Omental fat pad (tissue), 3 donors: ENCODE measurements at regions not wholly inside any gene's neighbourhood (a gene's known extent, or its start where the extent isn't known, plus 50 kb on each side); places are given as distances from the start of the nearest gene placed in this dataset.
"Not testable (repeated sequence)": the region's sequence is repeated elsewhere in the genome, so short reads cannot be mapped to it uniquely, and the experiment has no call there.

Source experiments
- ATAC-seq: fragments of 150-250 bp; one replicate; pipeline ENCODE4 v1.9.1; 2016; ENCODE audit warnings: mild to moderate bottlenecking, moderate library complexity; ENCODE audit not compliant: low FRiP score
- DNase-seq: peaks from one replicate; pipeline ENCODE4 v3.0.0-alpha.2; 2019; ENCODE audit warnings: low spot score
- CTCF ChIP-seq, 3 donors: fragments of 450-650 bp; IDR thresholded peaks; one replicate each; pipeline ENCODE4 v1.5.1; 2016 to 2017; ENCODE audit warnings: antibody characterized with exemption in 3 of 3, mild to moderate bottlenecking in 3 of 3, moderate library complexity in 2 of 3

- TF ChIP-seq CTCF (IDR thresholded peaks at IDR 0.05) = no peak
- no peak for DNase-seq
- no peak for ATAC-seq
Measured at GRCh38 chr3:176328198-176328597, 869.1 kb downstream of the TBL1XR1 start.

- not testable (repeated sequence) for DNase-seq, ATAC-seq
Measured at GRCh38 chr3:176326894-176327490, 870.3 kb downstream of the TBL1XR1 start.

- not testable (repeated sequence) for DNase-seq, ATAC-seq
Measured at GRCh38 chr3:176321532-176321931, 875.8 kb downstream of the TBL1XR1 start.

- DNase-seq (no peak), ATAC-seq (no peak)
Measured at GRCh38 chr3:176321099-176321498, 876.2 kb downstream of the TBL1XR1 start.

GRCh38 chr3:176313426-176313825 is 883.9 kb downstream of the TBL1XR1 start:
- no peak for ATAC-seq
- no peak for TF ChIP-seq CTCF (IDR thresholded peaks at IDR 0.05)
- no peak for DNase-seq

More at GRCh38 chr3:176321099-176321498, 876.2 kb downstream of the TBL1XR1 start:
- TF ChIP-seq CTCF (IDR thresholded peaks at IDR 0.05) = no peak

- DNase-seq = no peak
- no peak for TF ChIP-seq CTCF (IDR thresholded peaks at IDR 0.05)
- ATAC-seq = no peak
Measured at GRCh38 chr3:176310641-176311040, 886.6 kb downstream of the TBL1XR1 start.

- TF ChIP-seq CTCF (IDR thresholded peaks at IDR 0.05) = no peak
- DNase-seq (no peak), ATAC-seq (no peak)
Measured at GRCh38 chr3:176302271-176302670, 895.0 kb downstream of the TBL1XR1 start.

- no peak for ATAC-seq
- TF ChIP-seq CTCF (IDR thresholded peaks at IDR 0.05) = no peak
Measured at GRCh38 chr3:176296066-176296597, 901.1 kb downstream of the TBL1XR1 start.

More at GRCh38 chr3:176296066-176296597, 901.1 kb downstream of the TBL1XR1 start:
- no peak for DNase-seq
